ENCODE measurements at regions not wholly inside any gene's neighbourhood (a gene's known extent, or its start where the extent isn't known, plus 50 kb on each side); places are given as distances from the start of the nearest gene placed in this dataset.
"Not testable (repeated sequence)": the region's sequence is repeated elsewhere in the genome, so short reads cannot be mapped to it uniquely, and the experiment has no call there.

GRCh38 chr15:30195355-30196008 lies 60.6 kb downstream of the GOLGA8T start:
- DNase-seq (ENCODE audit: low read depth in 2 of 2), result peak in 1 of 2 donors; percentile 13

- DNase-seq (ENCODE audit: low read depth in 2 of 2), result peak in 1 of 2 donors; percentile 35
Measured at GRCh38 chr15:30196009-30196375, 61.1 kb downstream of the GOLGA8T start.

- DNase-seq (ENCODE audit: low read depth in 2 of 2), result not testable (repeated sequence)
Measured at GRCh38 chr15:30196769-30197168, 61.9 kb downstream of the GOLGA8T start.

GRCh38 chr15:30201517-30201916 lies 66.7 kb downstream of the GOLGA8T start:
- DNase-seq (ENCODE audit: low read depth in 2 of 2), result not testable (repeated sequence)

- not testable (repeated sequence) for DNase-seq (ENCODE audit: low read depth in 2 of 2)
Measured at GRCh38 chr15:30213733-30214132, 78.9 kb downstream of the GOLGA8T start.

GRCh38 chr15:30221803-30222202 lies 87.0 kb downstream of the GOLGA8T start:
- DNase-seq (ENCODE audit: low read depth in 2 of 2), result not testable (repeated sequence)

- not testable (repeated sequence) for DNase-seq (ENCODE audit: low read depth in 2 of 2)
Measured at GRCh38 chr15:30222798-30223591, 88.1 kb downstream of the GOLGA8T start.

GRCh38 chr15:30225233-30225891 lies 90.5 kb downstream of the GOLGA8T start:
- DNase-seq (ENCODE audit: low read depth in 2 of 2), result not testable (repeated sequence)

- DNase-seq (ENCODE audit: low read depth in 2 of 2), result not testable (repeated sequence)
Measured at GRCh38 chr15:30261432-30262141, 126.7 kb downstream of the GOLGA8T start.

GRCh38 chr15:30262142-30262460 lies 127.2 kb downstream of the GOLGA8T start:
- not testable (repeated sequence) for DNase-seq (ENCODE audit: low read depth in 2 of 2)

- DNase-seq (ENCODE audit: low read depth in 2 of 2), result not testable (repeated sequence)
Measured at GRCh38 chr15:30264000-30264399, 129.1 kb downstream of the GOLGA8T start.

- not testable (repeated sequence) for DNase-seq (ENCODE audit: low read depth in 2 of 2)
Measured at GRCh38 chr15:30295150-30295844, 98.0 kb downstream of the CHRFAM7A start.

GRCh38 chr15:30303968-30304367 lies 89.4 kb downstream of the CHRFAM7A start:
- not testable (repeated sequence) for DNase-seq (ENCODE audit: low read depth in 2 of 2)

Measured in stimulated activated CD8-positive, alpha-beta memory T cell treated with anti-CD3 and anti-CD28 coated beads, Interleukin-7, amount 100 ng/mL, for 4 hours (primary cell).